ENCODE measurements at regions not wholly inside any gene's neighbourhood (a gene's known extent, or its start where the extent isn't known, plus 50 kb on each side); places are given as distances from the start of the nearest gene placed in this dataset.
"Not testable (repeated sequence)": the region's sequence is repeated elsewhere in the genome, so short reads cannot be mapped to it uniquely, and the experiment has no call there.

DNA sequence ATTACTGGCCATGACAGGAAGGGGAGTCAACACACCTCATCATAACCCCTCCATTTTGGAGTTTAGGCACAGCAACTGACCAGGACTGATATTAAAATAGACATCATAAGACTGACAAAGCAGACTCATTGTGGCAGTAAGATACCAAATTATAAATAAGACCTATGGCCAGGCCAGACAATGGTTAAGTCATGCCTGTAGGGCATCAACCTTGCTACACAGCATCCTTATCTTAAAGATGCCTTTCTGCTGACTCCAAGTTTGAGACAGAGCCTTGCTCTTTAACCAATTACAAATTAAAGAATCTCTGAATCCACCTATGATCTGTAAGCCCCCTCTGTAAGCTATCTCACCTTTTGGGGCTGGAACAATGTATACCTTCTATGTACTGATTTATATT, 65.5 kb downstream of the VCX2 start:
- ATAC-seq: no peak
- DNase-seq: no peak

DNA sequence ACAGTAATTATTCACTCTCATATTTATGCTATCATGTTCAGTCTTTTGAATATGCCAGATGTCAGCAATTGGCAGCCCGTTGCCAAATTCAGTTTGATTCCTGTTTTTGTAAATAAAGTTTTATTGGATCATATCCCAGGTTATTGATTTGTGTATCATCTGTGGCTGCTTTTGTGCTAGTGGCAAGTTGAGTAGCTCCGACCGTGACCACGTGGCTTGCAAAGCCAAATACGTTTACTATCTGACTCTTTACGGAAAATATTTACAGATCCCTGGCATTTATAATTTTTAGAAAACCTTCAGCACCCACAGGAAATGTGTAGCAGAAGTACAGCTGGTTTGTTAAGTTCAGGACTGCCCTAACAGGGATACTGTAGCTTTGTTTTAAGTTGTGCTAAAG, 67.4 kb downstream of the VCX2 start:
- no peak for DNase-seq
- ATAC-seq: no peak

DNA sequence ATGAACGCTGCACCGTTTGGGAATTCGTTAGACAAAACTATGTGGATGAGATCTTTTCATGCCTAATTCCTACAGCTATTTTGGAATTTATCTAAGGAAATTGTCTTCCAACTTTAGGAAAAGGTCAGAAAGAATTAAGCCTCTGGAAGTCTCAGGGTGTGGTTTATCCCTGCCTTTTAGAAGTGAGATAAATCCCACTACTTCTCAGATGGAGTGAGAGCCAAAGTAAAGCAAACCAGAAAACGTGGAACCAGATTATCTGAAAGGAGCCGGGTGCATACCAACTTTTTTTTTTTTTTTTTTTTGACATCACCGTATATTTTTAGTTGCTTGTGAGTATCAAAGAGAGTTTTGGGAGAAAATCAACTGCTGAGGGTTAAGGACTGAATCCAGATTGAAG, 79.6 kb downstream of the VCX2 start:
- no peak for ATAC-seq

GRCh38 chrX:8090906-8091305, 80.2 kb downstream of the VCX2 start:
- no peak for DNase-seq

More for the DNA sequence above, 79.6 kb downstream of the VCX2 start:
- no peak for DNase-seq

DNA sequence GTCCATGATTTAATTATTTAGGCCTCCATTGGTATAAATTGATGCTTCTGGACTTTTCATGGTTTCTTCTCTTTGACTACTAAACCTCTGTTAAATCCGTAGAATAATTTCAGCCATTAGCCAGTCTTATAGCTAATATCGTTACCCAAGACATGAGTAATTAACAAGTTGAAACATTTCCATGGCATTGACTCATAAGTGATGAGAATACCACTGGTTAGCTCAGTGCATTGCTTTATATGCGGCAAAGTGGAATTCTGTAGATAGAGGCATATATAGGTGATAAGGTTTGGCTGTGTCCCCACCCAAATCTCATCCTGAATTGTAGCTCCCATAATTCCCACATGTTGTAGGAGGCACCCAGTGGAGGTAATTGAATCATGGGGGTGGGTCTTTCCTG, 80.6 kb downstream of the VCX2 start:
- no peak for ATAC-seq
- DNase-seq: no peak

More at GRCh38 chrX:8090906-8091305, 80.2 kb downstream of the VCX2 start:
- ATAC-seq: no peak

DNA sequence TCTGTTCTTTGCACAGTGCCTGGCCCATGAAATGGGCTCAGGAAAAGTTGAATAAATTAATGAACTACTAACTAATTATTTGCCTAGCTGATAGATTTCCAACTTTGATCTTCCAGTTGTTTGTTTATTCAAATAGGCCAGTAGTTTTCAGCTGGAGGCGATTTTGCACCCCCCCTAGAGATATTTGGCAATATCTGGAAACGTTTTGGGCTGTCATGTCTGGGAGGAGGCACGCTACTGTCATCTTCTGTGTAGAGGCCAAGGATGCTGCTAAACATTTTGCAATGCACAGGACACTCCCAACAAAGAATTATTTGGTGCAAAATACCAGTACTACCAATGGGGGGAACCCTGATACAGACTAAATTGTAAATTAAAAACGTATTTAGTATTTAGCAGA, 81.9 kb downstream of the VCX2 start:
- DNase-seq (no peak), ATAC-seq (no peak)

GRCh38 chrX:8084006-8084405, 87.1 kb downstream of the VCX2 start:
- DNase-seq (no peak), ATAC-seq (no peak)

- no peak for ATAC-seq
- DNase-seq: no peak
Observed at GRCh38 chrX:8083286-8083685, 87.8 kb downstream of the VCX2 start.

- ATAC-seq (no peak), DNase-seq (no peak)
Observed at GRCh38 chrX:8075636-8076035, 95.4 kb downstream of the VCX2 start.

DNA sequence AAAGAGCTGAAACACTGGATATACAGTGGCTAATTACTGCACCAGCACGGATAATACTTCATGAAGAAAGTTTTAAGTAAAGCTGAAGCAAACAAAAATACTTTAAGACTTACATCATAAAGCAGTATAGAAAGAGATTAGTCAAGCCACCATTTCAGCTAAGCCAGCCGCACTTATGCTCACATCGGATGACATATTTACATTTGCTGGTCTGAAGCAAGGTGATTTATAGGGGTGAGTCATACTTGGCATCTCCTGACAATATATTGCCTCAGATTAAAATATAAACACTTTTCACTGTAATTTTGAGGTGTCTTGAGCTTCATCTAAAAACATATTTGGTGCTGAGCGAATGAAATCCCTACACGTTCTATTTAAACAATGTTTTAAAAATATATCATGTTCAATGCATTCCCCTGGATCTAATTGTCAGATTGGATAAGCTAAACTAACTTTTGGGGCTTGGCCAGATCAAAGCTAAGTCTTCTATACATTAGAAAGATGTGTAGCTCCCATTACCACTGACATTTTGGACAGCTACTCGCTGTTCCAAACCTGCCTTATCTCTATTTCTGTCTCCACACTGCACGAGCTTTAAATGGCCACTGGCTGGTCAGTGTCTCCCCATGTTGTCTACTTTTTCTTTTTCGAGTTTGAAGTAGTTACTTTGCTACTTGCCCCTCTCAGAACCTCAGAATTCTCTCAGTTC, 103.2 kb downstream of the VCX2 start:
- ATAC-seq (no peak), DNase-seq (no peak)

DNA sequence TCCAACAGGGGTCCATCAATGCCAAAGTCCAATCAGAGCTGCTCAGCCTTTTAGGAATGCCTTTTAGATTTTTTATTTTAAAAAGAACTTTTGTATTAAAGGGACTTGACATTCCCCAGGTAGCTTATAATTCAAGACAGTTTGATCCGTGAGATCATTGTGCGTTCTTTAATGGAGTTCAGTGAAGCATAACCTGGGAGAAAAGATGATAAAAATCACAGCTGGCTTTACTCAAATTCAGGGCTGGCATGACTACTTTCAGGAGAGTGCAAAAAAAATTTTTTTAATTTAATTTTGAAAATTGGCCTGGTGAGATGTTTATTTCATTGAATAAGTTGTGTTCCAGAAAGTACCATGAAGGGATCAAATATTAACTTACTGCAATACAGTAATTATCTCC, 118.2 kb downstream of the VCX2 start:
- DNase-seq (no peak), ATAC-seq (no peak)

DNA sequence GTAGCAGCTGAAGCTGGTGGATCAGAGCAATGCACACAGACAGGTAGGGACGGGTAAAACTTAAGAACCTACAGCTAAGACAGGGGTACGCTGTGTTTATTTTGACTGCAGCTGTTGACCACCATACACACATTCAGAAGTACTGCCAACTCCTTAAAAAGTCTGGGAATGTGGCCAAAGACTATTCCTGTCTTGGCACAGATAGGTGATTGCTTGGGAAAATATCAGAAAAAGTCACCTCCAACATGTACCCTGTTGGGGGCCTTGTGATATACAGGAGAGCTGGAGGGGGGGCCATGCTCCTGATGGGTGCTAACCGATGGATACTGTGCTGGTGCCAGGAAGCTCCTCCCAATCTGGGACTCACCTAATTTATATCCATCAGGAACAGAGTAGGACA, 121.2 kb downstream of the VCX2 start:
- DNase-seq: no peak
- ATAC-seq: no peak

- no peak for ATAC-seq
- no peak for DNase-seq
Observed at GRCh38 chrX:8048466-8048865, 121.3 kb upstream of the PNPLA4 start.

- ATAC-seq: no peak
- no peak for DNase-seq
Observed at GRCh38 chrX:8044947-8045346, 117.7 kb upstream of the PNPLA4 start.

DNA sequence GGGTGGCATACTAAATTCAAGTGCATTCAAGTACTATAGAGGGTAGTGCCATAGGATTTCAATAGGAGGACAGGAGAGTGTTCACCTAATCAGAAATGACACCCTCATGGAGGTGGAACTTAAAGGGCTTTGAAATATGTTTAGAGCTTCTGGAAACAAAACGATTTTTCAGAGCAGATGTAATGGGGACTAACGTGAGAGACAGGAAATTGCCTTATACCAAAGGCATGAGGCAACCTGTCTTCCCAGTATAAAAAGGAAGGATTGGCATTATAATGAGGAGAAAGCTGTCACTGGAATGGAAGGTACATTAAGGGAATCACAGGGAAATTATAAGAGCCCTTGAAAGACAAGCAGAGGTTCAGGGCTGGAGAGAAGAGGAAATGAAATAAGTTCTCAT, 116.3 kb upstream of the PNPLA4 start:
- ATAC-seq (no peak), DNase-seq (no peak)

DNA sequence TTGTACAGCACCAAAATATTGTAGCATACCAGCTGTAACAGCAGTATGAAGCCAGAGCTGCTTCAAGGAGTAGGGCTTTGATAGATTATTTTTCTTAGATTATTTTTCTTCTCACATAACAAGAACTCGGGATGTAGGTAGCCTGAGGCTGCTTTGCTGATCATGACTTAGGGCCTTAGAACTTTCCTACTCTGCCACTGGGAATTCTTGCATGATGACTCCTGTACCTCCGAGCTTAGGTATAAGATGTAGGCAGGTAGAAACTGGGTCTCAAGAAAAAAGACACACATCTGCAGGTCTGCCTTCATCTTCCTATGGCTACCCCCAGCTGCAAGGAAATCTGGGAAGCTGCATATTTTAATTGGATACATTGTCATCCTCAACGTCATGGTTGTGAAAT, 115.9 kb upstream of the PNPLA4 start:
- no peak for DNase-seq
- no peak for ATAC-seq

GRCh38 chrX:8042304-8042703, 115.1 kb upstream of the PNPLA4 start:
- no peak for ATAC-seq
- no peak for DNase-seq

DNA sequence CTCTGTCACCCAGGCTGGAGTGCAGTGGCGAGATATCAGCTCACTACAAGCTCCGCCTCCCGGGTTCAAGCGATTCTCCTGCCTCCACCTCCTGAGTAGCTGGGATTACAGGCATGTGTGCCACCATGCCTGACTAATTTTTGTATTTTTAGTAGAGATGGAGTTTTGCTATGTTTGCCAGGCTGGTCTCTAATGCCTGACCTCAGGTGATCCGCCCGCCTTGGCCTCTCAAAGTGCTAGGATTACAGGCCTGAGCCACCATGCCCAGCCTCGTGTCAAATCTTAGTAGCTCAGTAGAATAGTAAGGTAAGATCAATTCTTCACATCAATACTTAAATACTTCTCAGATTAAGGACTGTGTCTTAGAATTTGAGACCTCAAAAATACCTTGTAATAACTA, 112.5 kb upstream of the PNPLA4 start:
- not testable (repeated sequence) for ATAC-seq

DNA sequence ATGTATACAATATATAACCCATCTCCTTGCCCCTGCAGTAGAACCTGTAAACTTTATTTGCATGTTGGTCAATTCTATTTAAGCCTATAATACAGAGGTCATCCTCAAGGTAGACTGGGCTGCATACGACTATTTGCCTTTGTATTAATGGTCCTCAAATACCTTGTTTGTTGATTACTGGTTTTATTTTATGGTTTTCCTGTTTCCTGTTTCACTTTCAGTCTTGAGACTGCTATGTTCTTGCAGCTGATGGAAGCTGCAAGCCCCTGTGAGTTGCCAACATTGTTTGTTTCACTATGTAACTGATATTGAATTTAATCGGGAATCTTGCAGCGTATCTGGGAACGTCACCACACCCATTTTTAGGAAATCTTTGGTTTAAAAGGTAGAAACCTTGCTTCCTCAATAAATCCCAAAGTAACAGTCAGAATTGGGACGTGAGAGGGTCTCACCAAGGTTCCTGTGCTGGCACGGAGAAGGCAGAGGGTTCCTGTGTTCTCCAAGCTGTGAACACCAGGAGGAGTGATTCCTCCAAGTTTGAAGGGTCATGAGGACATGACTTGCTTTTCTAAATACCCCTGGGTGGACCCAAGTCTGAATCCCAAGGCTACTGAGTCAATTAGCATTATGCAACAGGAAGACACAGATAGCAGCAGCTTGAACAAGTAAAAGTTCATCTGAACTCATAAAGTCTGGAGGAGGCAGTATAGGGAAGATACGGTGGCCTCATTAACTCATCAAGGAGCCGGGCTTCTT, 110.6 kb upstream of the PNPLA4 start:
- no peak for ATAC-seq
- no peak for DNase-seq

More for the DNA sequence above, 112.5 kb upstream of the PNPLA4 start:
- not testable (repeated sequence) for DNase-seq

GRCh38 chrX:8036914-8037313, 109.7 kb upstream of the PNPLA4 start:
- ATAC-seq (no peak), DNase-seq (no peak)

GRCh38 chrX:8034058-8034457, 106.8 kb upstream of the PNPLA4 start:
- no peak for DNase-seq
- no peak for ATAC-seq

DNA sequence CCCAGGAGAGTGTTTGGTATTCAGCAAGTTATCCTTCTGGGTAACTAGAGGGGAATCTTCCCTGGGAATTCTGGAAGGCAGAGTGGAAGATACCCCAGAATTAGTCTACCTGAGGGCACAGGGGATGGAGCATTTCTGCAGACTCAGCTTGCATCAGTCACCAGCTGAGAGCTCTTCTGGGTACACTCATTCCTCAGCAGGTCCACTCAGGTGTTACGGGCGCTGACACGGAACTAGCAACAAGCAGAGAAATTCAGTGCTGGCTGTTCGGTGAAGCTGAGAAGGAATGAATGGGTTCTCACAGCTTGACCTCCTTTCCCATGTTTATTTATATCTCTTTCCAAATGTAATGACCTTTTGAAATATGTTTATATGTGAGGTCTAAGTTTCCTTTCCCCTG, 106.0 kb upstream of the PNPLA4 start:
- ATAC-seq (no peak), DNase-seq (no peak)

- no peak for DNase-seq
- no peak for ATAC-seq
Observed at GRCh38 chrX:8030361-8030760, 103.1 kb upstream of the PNPLA4 start.

DNA sequence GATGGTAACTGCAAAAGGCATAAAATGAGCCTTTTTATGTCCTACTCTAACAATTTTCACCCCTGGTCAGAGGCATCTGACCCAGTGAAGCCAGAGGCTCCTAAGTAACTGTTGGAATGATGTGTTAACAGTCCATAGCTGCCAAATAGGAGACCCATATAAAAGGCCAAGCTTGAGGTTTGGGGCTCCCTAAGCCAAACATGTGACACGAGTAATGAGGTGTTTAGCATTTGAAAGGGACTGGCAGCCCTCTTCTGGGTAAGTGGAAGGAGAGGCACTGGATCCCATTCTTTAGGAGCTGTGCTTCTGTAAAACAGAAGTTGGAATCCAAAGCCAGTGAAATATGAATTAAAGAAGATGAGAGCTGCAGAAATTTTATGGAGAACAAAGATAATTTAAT, 100.6 kb upstream of the PNPLA4 start:
- DNase-seq: no peak
- ATAC-seq: no peak

All from stimulated activated naive CD8-positive, alpha-beta T cell treated with anti-CD3 and anti-CD28 coated beads, Interleukin-15, Interleukin-2, amounts not matched to agents 100 U/mL and 50 U/mL, for 24 hours (primary cell).